ENCODE measurements at regions not wholly inside any gene's neighbourhood (a gene's known extent, or its start where the extent isn't known, plus 50 kb on each side); places are given as distances from the start of the nearest gene placed in this dataset.

GRCh38 chr17:33789658-33790057, 465.4 kb upstream of the CCL2 start:
- TF ChIP-seq CTCF (IDR thresholded peaks at IDR 0.05) = no peak
- TF ChIP-seq POLR2A (IDR thresholded peaks at IDR 0.05) = no peak
